IPS-NIHi7 (cell line): ENCODE measurements at regions not wholly inside any gene's neighbourhood (a gene's known extent, or its start where the extent isn't known, plus 50 kb on each side); places are given as distances from the start of the nearest gene placed in this dataset.

Experiments used
- DNase-seq: peaks from one replicate; pipeline ENCODE4 v3.0.0; 2012; ENCODE audit warnings: mixed read lengths; ENCODE audit errors: extremely low spot score

- DNase-seq: no peak
Measured at GRCh38 chr11:71076525-71077304, 175.7 kb downstream of the SHANK2 start.

GRCh38 chr11:71075871-71076420, 176.4 kb downstream of the SHANK2 start:
- no peak for DNase-seq

GRCh38 chr11:71075116-71075720, 177.2 kb downstream of the SHANK2 start:
- DNase-seq: no peak

GRCh38 chr11:71071736-71072509, 180.5 kb downstream of the SHANK2 start:
- no peak for DNase-seq

- DNase-seq: no peak
Measured at GRCh38 chr11:71070490-71071453, 181.6 kb downstream of the SHANK2 start.

GRCh38 chr11:71068963-71069362, 183.4 kb downstream of the SHANK2 start:
- no peak for DNase-seq

- DNase-seq: no peak
Measured at GRCh38 chr11:71067753-71068152, 184.6 kb downstream of the SHANK2 start.

- no peak for DNase-seq
Measured at GRCh38 chr11:71066311-71066710, 186.1 kb downstream of the SHANK2 start.

- no peak for DNase-seq
Measured at GRCh38 chr11:71065841-71066240, 186.5 kb downstream of the SHANK2 start.

- DNase-seq: no peak
Measured at GRCh38 chr11:71064702-71065515, 187.5 kb downstream of the SHANK2 start.

- no peak for DNase-seq
Measured at GRCh38 chr11:71064183-71064582, 188.2 kb downstream of the SHANK2 start.

GRCh38 chr11:71063129-71063528, 189.2 kb downstream of the SHANK2 start:
- DNase-seq: no peak

- peak; percentile 56 for DNase-seq
Measured at GRCh38 chr11:71062199-71062598, 190.2 kb downstream of the SHANK2 start.

GRCh38 chr11:71060391-71060791, 192.0 kb downstream of the SHANK2 start:
- no peak for DNase-seq

- no peak for DNase-seq
Measured at GRCh38 chr11:71059662-71060061, 192.7 kb downstream of the SHANK2 start.

- DNase-seq: no peak
Measured at GRCh38 chr11:71055925-71056324, 196.5 kb downstream of the SHANK2 start.
